Lower leg skin (tissue), 4 donors: ENCODE measurements at regions not wholly inside any gene's neighbourhood (a gene's known extent, or its start where the extent isn't known, plus 50 kb on each side); places are given as distances from the start of the nearest gene placed in this dataset.

Experiments used
- DNase-seq, 2 donors: peaks; one replicate each; pipeline ENCODE4 v3.0.0-alpha.2; 2019; ENCODE audit warnings: low spot score in 2 of 2
- H3K4me3 ChIP-seq: fragments of 200-600 bp; sonication (generic); 2 replicates; pipeline ENCODE4 v1.5.1; 2017; ENCODE audit warnings: mild to moderate bottlenecking, low read depth; ENCODE audit not compliant: poor library complexity, severe bottlenecking
- CTCF ChIP-seq, 3 donors: fragments of 450-650 bp; IDR thresholded peaks; one replicate each; pipeline ENCODE4 v1.5.1; 2016; ENCODE audit warnings: antibody characterized with exemption in 3 of 3, mild to moderate bottlenecking in 3 of 3, moderate library complexity in 2 of 3
- POLR2A ChIP-seq, 2 donors: fragments of 450-650 bp; IDR thresholded peaks; one replicate each; pipeline ENCODE4 v1.6.1; 2016 to 2017; ENCODE audit warnings: antibody characterized with exemption in 2 of 2, mild to moderate bottlenecking in 1 of 2, moderate library complexity in 1 of 2
- WGBS, 2 donors: methylation state at CpG; one replicate each; pipeline ENCODE4 v1.1.5; 2018; 5-methylcytosine and 5-hydroxymethylcytosine counted together
- intact Hi-C: fragments of 100-400 bp; cut with DNase I; formaldehyde crosslinking; loops from one replicate; pipeline ENCODE4 v1.15.0; 2023; ENCODE audit warnings: low total_unique reads

- intact Hi-C loops, result loop anchor here (5.0 kb wide), 1 partner anchor 1557 kb away; no protein-coding TSS in a partner anchor
- no peak for TF ChIP-seq POLR2A (IDR thresholded peaks at IDR 0.05)
- TF ChIP-seq CTCF (IDR thresholded peaks at IDR 0.05), result no peak
- H3K4me3 ChIP-seq, result no peak overlapping the region
- peak in 1 of 2 donors; percentile 75 for DNase-seq
- 78 to 83% methylated on average over 17 of the region's 17 CpGs for WGBS, 2 donors
Measured at GRCh38 chr19:30670562-30671366, 298.6 kb downstream of the ZNF536 start.

- intact Hi-C loops, result loop anchor here (5.0 kb wide), 1 partner anchor 1557 kb away; no protein-coding TSS in a partner anchor
- DNase-seq, result peak in 1 of 2 donors; percentile 83
Measured at GRCh38 chr19:30670011-30670329, 297.8 kb downstream of the ZNF536 start.

GRCh38 chr19:30669329-30670010, 297.3 kb downstream of the ZNF536 start:
- H3K4me3 ChIP-seq, result no peak overlapping the region
- WGBS, 2 donors, result 13 to 19% methylated on average over 24 to 25 of the region's 25 CpGs
- DNase-seq, result peak; percentile 39 to 90
- intact Hi-C loops, result loop anchor here (5.0 kb wide), 1 partner anchor 1558 kb away; no protein-coding TSS in a partner anchor
- TF ChIP-seq CTCF (IDR thresholded peaks at IDR 0.05), result peak in 1 of 3 donors; percentile 24
- TF ChIP-seq POLR2A (IDR thresholded peaks at IDR 0.05), result no peak

More at GRCh38 chr19:30670011-30670329, 297.8 kb downstream of the ZNF536 start:
- no peak for TF ChIP-seq POLR2A (IDR thresholded peaks at IDR 0.05)
- TF ChIP-seq CTCF (IDR thresholded peaks at IDR 0.05), result no peak
- H3K4me3 ChIP-seq, result no peak overlapping the region
- 54 to 55% methylated on average over 14 of the region's 14 CpGs for WGBS, 2 donors

- DNase-seq, result peak in 1 of 2 donors; percentile 63
- intact Hi-C loops, result no loop called here
- 56 to 61% methylated on average over 14 to 16 of the region's 16 CpGs for WGBS, 2 donors
- H3K4me3 ChIP-seq, result no peak overlapping the region
- TF ChIP-seq POLR2A (IDR thresholded peaks at IDR 0.05), result no peak
- TF ChIP-seq CTCF (IDR thresholded peaks at IDR 0.05), result no peak
Measured at GRCh38 chr19:30668521-30669155, 296.5 kb downstream of the ZNF536 start.

GRCh38 chr19:30667746-30668145, 295.6 kb downstream of the ZNF536 start:
- H3K4me3 ChIP-seq, result no peak overlapping the region
- 58 to 61% methylated on average over 3 of the region's 3 CpGs for WGBS, 2 donors
- no peak for TF ChIP-seq POLR2A (IDR thresholded peaks at IDR 0.05)
- no peak for TF ChIP-seq CTCF (IDR thresholded peaks at IDR 0.05)
- DNase-seq, result no peak
- intact Hi-C loops, result no loop called here
